OCI-LY7 (cell line): ENCODE measurements at regions not wholly inside any gene's neighbourhood (a gene's known extent, or its start where the extent isn't known, plus 50 kb on each side); places are given as distances from the start of the nearest gene placed in this dataset.

Source experiments
- EZH2phosphoT487 ChIP-seq: fragments of 200-600 bp; sonication (generic); IDR thresholded peaks from 2 replicates; pipeline ENCODE4 v1.6.1; 2018; ENCODE audit warnings: low read depth, borderline replicate concordance, mild to moderate bottlenecking, mixed run types, antibody characterized with exemption, low read length, moderate library complexity, mixed read lengths
- TF ChIP-seq, protein P1 (sequence below): fragments of 200-600 bp; sonication (generic); conservative IDR thresholded peaks from 2 replicates; pipeline ENCODE4 v1.5.1; 2014; ENCODE audit warnings: mild to moderate bottlenecking, antibody characterized with exemption, low read length, moderate library complexity, mixed read lengths

DNA sequence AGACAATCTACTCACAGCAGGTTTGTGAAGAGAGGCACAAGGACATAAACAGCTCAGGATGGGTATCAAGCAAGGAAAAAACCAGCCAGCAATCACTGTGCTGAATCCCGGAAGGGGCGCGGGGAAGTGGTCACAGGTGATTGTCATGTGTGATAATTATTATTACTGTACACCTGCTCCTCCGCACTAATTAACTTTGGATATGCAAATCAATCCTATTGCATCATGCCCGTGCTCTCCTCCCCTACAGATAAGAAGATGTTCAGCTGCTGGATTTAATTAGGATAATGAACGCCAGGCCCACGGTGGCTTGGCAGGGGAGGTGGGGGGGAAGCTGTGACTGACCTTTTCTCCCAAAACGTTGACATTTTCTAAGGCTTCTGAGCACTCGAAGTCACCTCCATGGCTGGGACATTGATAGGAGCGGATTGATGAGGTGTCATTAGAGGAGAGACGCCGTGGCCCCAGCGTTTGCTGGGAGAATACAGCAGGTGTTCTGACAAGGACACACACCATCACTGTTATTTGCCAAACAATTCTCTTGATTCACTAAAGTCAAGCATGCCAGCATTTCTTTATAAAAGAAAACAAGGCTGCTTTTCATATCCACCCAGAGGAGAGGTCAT, 160.3 kb upstream of the VRK2 start:
- TF ChIP-seq, protein P1, sequence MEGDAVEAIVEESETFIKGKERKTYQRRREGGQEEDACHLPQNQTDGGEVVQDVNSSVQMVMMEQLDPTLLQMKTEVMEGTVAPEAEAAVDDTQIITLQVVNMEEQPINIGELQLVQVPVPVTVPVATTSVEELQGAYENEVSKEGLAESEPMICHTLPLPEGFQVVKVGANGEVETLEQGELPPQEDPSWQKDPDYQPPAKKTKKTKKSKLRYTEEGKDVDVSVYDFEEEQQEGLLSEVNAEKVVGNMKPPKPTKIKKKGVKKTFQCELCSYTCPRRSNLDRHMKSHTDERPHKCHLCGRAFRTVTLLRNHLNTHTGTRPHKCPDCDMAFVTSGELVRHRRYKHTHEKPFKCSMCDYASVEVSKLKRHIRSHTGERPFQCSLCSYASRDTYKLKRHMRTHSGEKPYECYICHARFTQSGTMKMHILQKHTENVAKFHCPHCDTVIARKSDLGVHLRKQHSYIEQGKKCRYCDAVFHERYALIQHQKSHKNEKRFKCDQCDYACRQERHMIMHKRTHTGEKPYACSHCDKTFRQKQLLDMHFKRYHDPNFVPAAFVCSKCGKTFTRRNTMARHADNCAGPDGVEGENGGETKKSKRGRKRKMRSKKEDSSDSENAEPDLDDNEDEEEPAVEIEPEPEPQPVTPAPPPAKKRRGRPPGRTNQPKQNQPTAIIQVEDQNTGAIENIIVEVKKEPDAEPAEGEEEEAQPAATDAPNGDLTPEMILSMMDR = no peak
- TF ChIP-seq EZH2phosphoT487 = no peak
